GM23248 (cell line): ENCODE measurements at regions not wholly inside any gene's neighbourhood (a gene's known extent, or its start where the extent isn't known, plus 50 kb on each side); places are given as distances from the start of the nearest gene placed in this dataset.

Experiments
- DNase-seq: peaks from one replicate; pipeline ENCODE4 v3.0.0-alpha.2; 2015
- H2AFZ ChIP-seq: fragments of 200-600 bp; sonication (generic); 2 replicates; pipeline ENCODE4 v1.6.1; 2016; ENCODE audit warnings: antibody characterized with exemption
- H3F3A ChIP-seq: fragments of 200-600 bp; sonication (generic); 2 replicates; pipeline ENCODE4 v1.6.1; 2016; ENCODE audit warnings: mild to moderate bottlenecking, antibody characterized with exemption, mixed run types; ENCODE audit not compliant: insufficient read depth
- H3K27ac ChIP-seq: fragments of 200-600 bp; sonication (generic); 2 replicates; pipeline ENCODE4 v1.5.1; 2016; ENCODE audit warnings: mild to moderate bottlenecking
- H3K27me3 ChIP-seq: fragments of 200-600 bp; sonication (generic); replicated peaks from 2 replicates; pipeline ENCODE4 v1.6.1; 2016; ENCODE audit warnings: mild to moderate bottlenecking; ENCODE audit not compliant: insufficient read depth
- H3K36me3 ChIP-seq: fragments of 200-600 bp; sonication (generic); 2 replicates; pipeline ENCODE4 v1.6.1; 2016; ENCODE audit warnings: low read depth, mild to moderate bottlenecking
- H3K4me1 ChIP-seq: fragments of 200-600 bp; sonication (generic); 2 replicates; pipeline ENCODE4 v1.6.1; 2016; ENCODE audit warnings: mild to moderate bottlenecking; ENCODE audit not compliant: insufficient read depth
- H3K4me2 ChIP-seq: fragments of 200-600 bp; sonication (generic); one replicate; pipeline ENCODE4 v1.6.1; 2016; ENCODE audit warnings: mild to moderate bottlenecking; ENCODE audit not compliant: unreplicated experiment
- H3K4me3 ChIP-seq: fragments of 200-600 bp; sonication (generic); 2 replicates; pipeline ENCODE4 v1.5.1; 2016; ENCODE audit warnings: mild to moderate bottlenecking
- H3K79me2 ChIP-seq: fragments of 200-600 bp; sonication (generic); 2 replicates; pipeline ENCODE4 v1.6.1; 2016; ENCODE audit warnings: mild to moderate bottlenecking; ENCODE audit not compliant: insufficient read depth
- H3K9ac ChIP-seq: fragments of 200-600 bp; sonication (generic); 2 replicates; pipeline ENCODE4 v1.6.1; 2016; ENCODE audit warnings: mild to moderate bottlenecking
- H3K9me2 ChIP-seq: fragments of 200-600 bp; sonication (generic); 2 replicates; pipeline ENCODE4 v1.6.1; 2016; ENCODE audit warnings: mixed run types, mild to moderate bottlenecking, moderate library complexity; ENCODE audit not compliant: insufficient read depth
- H3K9me3 ChIP-seq: fragments of 200-600 bp; sonication (generic); one replicate; pipeline ENCODE4 v1.6.1; 2017; ENCODE audit warnings: low read depth
- H4K20me1 ChIP-seq: fragments of 200-600 bp; sonication (generic); 2 replicates; pipeline ENCODE4 v1.6.0; 2016; ENCODE audit not compliant: insufficient read depth
- EZH2 ChIP-seq: fragments of 200-600 bp; sonication (generic); IDR thresholded peaks from 2 replicates; pipeline ENCODE4 v1.6.1; 2018; ENCODE audit warnings: antibody characterized with exemption, mild to moderate bottlenecking; ENCODE audit not compliant: insufficient read depth, poor library complexity, severe bottlenecking
- EZH2phosphoT487 ChIP-seq: fragments of 200-600 bp; sonication (generic); IDR thresholded peaks from 2 replicates; pipeline ENCODE4 v1.6.1; 2018; ENCODE audit warnings: antibody characterized with exemption, moderate library complexity, mild to moderate bottlenecking, low read depth; ENCODE audit not compliant: insufficient read depth
- WGBS, 2 experiments: methylation state at CpG; one replicate each; pipeline ENCODE4 v1.1.6; 2015 to 2017; ENCODE audit warnings: low lambda C conversion rate in 2 of 2, low coverage in 1 of 2; ENCODE audit errors: missing lambda C conversion rate in 2 of 2; 5-methylcytosine and 5-hydroxymethylcytosine counted together
- in situ Hi-C: fragments of 300-500 bp; cut with MboI; formaldehyde crosslinking; loops from 2 replicates; pipeline ENCODE4 v1.15.0; 2020

- H3K4me3 ChIP-seq: no peak overlapping the region
- no peaks in the 10 kb centered on the region for H3K9me2 ChIP-seq
- H3K9ac ChIP-seq: no peak overlapping the region
- no peaks in the 10 kb centered on the region for H4K20me1 ChIP-seq
- H3F3A ChIP-seq: no peaks in the 10 kb centered on the region
- no peak for TF ChIP-seq EZH2phosphoT487
- TF ChIP-seq EZH2: no peak
- H3K9me3 ChIP-seq: no peaks in the 10 kb centered on the region
- H3K79me2 ChIP-seq: no peaks in the 10 kb centered on the region
- no peak overlapping the region for H2AFZ ChIP-seq
- no peaks in the 10 kb centered on the region for H3K36me3 ChIP-seq
- H3K27me3 ChIP-seq: no peaks in the 10 kb centered on the region
- no peaks in the 10 kb centered on the region for H3K4me1 ChIP-seq
- H3K4me2 ChIP-seq: no peak overlapping the region
- WGBS, 2 experiments: 10% methylated on average over 2 of the region's 2 CpGs
- no peak overlapping the region for H3K27ac ChIP-seq
- in situ Hi-C loops: no loop called here
- DNase-seq: no peak
Observed at GRCh38 chr10:85061401-85061800, 733.0 kb downstream of the CCSER2 start.

GRCh38 chr10:85067955-85068354 lies 739.6 kb downstream of the CCSER2 start:
- no peak for DNase-seq

DNA sequence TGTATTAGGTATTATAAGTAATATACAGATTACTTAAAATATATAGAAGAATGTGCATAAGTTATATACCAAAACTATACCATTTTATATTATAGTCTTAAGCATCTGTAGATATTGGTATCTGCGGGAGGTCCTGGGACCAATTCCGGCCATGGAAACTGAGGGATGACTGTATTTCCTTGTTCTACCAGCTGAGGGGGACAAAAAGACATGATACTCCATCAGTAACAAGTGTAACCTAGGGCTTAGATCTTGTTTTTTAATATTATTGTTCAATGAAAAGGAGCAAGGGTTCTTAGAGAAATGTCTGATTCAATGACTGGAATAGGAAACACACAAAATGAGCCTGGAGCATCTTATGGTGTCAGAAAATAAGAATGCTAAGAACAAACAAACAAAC lies 752.5 kb downstream of the CCSER2 start:
- in situ Hi-C loops: no loop called here
- Histone ChIP-seq H3K4me3 (no peak overlapping the region), H2AFZ (no peak overlapping the region), H3K36me3 (no peaks in the 10 kb centered on the region), H3K4me1 (no peaks in the 10 kb centered on the region), H3K9ac (no peak overlapping the region), H3F3A (no peaks in the 10 kb centered on the region), H3K9me2 (no peaks in the 10 kb centered on the region), H4K20me1 (no peaks in the 10 kb centered on the region), H3K9me3 (no peaks in the 10 kb centered on the region), H3K4me2 (no peak overlapping the region), H3K27ac (no peak overlapping the region), H3K27me3 (no peaks in the 10 kb centered on the region), H3K79me2 (no peaks in the 10 kb centered on the region)
- DNase-seq: no peak
- no peak for TF ChIP-seq EZH2phosphoT487
- no peak for TF ChIP-seq EZH2
- WGBS, 2 experiments: 25 to 40% methylated on average over 2 of the region's 2 CpGs

More at GRCh38 chr10:85067955-85068354, 739.6 kb downstream of the CCSER2 start:
- no peak overlapping the region for H3K9ac ChIP-seq
- H3K4me3 ChIP-seq: no peak overlapping the region
- no peak overlapping the region for H3K27ac ChIP-seq
- no peak for TF ChIP-seq EZH2phosphoT487
- no peak for TF ChIP-seq EZH2
- H2AFZ ChIP-seq: no peak overlapping the region
- no peaks in the 10 kb centered on the region for H3K4me1 ChIP-seq
- no peaks in the 10 kb centered on the region for H3F3A ChIP-seq
- in situ Hi-C loops: no loop called here
- no peaks in the 10 kb centered on the region for H3K79me2 ChIP-seq
- H3K9me2 ChIP-seq: no peaks in the 10 kb centered on the region
- H3K4me2 ChIP-seq: no peak overlapping the region
- no peaks in the 10 kb centered on the region for H3K36me3 ChIP-seq
- H3K27me3 ChIP-seq: no peaks in the 10 kb centered on the region
- WGBS, 2 experiments: 0 to 7% methylated on average over 1 of the region's 1 CpG
- peaks cover 2% of the 10 kb centered on the region for H3K9me3 ChIP-seq
- no peaks in the 10 kb centered on the region for H4K20me1 ChIP-seq

DNA sequence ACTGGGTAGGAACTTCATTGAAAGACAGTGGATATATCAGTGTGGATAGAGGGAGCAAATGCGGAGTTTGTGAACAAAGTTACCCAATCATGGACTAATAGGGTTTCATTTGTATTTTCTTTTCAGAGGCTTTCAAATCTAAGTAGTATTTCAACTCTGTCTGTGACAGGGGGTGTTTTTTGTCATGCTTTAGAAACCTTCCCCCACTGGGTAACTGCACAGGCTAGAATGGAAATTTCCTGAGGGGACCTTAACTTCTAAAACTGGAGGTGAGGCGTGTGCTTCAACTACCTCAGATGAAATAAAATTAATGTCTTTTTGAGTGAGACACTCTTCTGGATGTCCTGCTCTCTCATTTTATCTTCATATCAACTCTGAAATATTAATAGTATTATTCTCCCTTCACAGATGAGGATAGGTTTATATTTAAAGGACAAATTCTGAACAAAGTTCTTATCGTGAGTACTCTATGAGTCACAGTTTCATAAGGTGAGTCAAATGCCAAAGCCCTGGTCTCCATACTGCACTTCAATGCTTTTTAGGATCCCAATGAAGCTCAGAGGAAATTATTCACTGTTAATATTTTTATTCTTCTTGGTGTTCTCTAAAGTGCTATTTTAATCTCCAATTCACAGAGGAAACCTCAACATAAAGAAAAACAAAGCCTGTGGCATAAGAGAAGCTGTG lies 770.6 kb downstream of the CCSER2 start:
- H3K4me1 ChIP-seq: no peaks in the 10 kb centered on the region
- H3K27me3 ChIP-seq: no peaks in the 10 kb centered on the region
- no peak overlapping the region for H3K27ac ChIP-seq
- 43 to 45% methylated on average over 3 of the region's 3 CpGs for WGBS, 2 experiments
- H3K9me3 ChIP-seq: no peaks in the 10 kb centered on the region
- no peaks in the 10 kb centered on the region for H4K20me1 ChIP-seq
- no peak overlapping the region for H3K4me2 ChIP-seq
- in situ Hi-C loops: no loop called here
- H2AFZ ChIP-seq: no peak overlapping the region
- H3K4me3 ChIP-seq: no peak overlapping the region
- H3K36me3 ChIP-seq: no peaks in the 10 kb centered on the region
- TF ChIP-seq EZH2phosphoT487: no peak
- no peak for TF ChIP-seq EZH2
- DNase-seq: no peak
- no peaks in the 10 kb centered on the region for H3F3A ChIP-seq
- H3K79me2 ChIP-seq: no peaks in the 10 kb centered on the region
- H3K9ac ChIP-seq: no peak overlapping the region
- no peaks in the 10 kb centered on the region for H3K9me2 ChIP-seq

GRCh38 chr10:85100495-85100894 lies 772.1 kb downstream of the CCSER2 start:
- TF ChIP-seq EZH2 (no peak), EZH2phosphoT487 (no peak)
- no peak overlapping the region for H3K9ac ChIP-seq
- H3F3A ChIP-seq: no peaks in the 10 kb centered on the region
- no peaks in the 10 kb centered on the region for H4K20me1 ChIP-seq
- H3K36me3 ChIP-seq: no peaks in the 10 kb centered on the region
- no peak overlapping the region for H3K27ac ChIP-seq
- H3K4me2 ChIP-seq: no peak overlapping the region
- DNase-seq: no peak
- H2AFZ ChIP-seq: no peak overlapping the region
- H3K27me3 ChIP-seq: no peaks in the 10 kb centered on the region
- in situ Hi-C loops: no loop called here
- no peaks in the 10 kb centered on the region for H3K79me2 ChIP-seq
- no peaks in the 10 kb centered on the region for H3K9me2 ChIP-seq
- no peaks in the 10 kb centered on the region for H3K9me3 ChIP-seq
- no peaks in the 10 kb centered on the region for H3K4me1 ChIP-seq
- no peak overlapping the region for H3K4me3 ChIP-seq
